Thyroid gland (tissue), 4 donors: ENCODE measurements at regions not wholly inside any gene's neighbourhood (a gene's known extent, or its start where the extent isn't known, plus 50 kb on each side); places are given as distances from the start of the nearest gene placed in this dataset.

ENCODE experiments used
- DNase-seq, 2 donors: peaks; one replicate each; pipeline ENCODE4 v3.0.0-alpha.2; 2019
- H3K27ac ChIP-seq, 3 donors: fragments of 200-600 bp; sonication (generic); 1 replicate in 2 of 3; 2 replicates in 1 of 3; pipeline ENCODE4 v1.5.1; 2016 to 2019; ENCODE audit warnings: mild to moderate bottlenecking in 1 of 3, moderate library complexity in 1 of 3
- H3K27me3 ChIP-seq: fragments of 200-600 bp; sonication (generic); one replicate; pipeline ENCODE4 v1.5.1; 2019
- H3K36me3 ChIP-seq, 2 donors: fragments of 200-600 bp; sonication (generic); one replicate each; pipeline ENCODE4 v1.5.1; 2016 to 2019
- H3K4me1 ChIP-seq, 2 donors: fragments of 200-600 bp; sonication (generic); one replicate each; pipeline ENCODE4 v1.5.1; 2017 to 2019
- H3K4me3 ChIP-seq, 3 donors: fragments of 200-600 bp; sonication (generic); replicated peaks in 1 of 3; 1 replicate in 2 of 3; 2 replicates in 1 of 3; pipeline ENCODE4 v1.5.1; 2016; ENCODE audit warnings: mild to moderate bottlenecking in 1 of 3
- H3K9me3 ChIP-seq: fragments of 200-600 bp; sonication (generic); one replicate; pipeline ENCODE4 v1.5.1; 2017
- CTCF ChIP-seq, 6 experiments: fragments of 200-600 bp in 3 of 6; fragments of 450-650 bp in 3 of 6; sonication (generic) in 3 of 6; IDR thresholded peaks; one replicate each; pipeline ENCODE4 v1.5.1; 2016 to 2019; ENCODE audit warnings: antibody characterized with exemption in 6 of 6, mild to moderate bottlenecking in 2 of 6, inconsistent platforms in 1 of 6, moderate library complexity in 1 of 6
- POLR2A ChIP-seq, 2 donors: fragments of 450-650 bp; IDR thresholded peaks; one replicate each; pipeline ENCODE4 v1.6.1; 2017; ENCODE audit warnings: antibody characterized with exemption in 2 of 2, mild to moderate bottlenecking in 2 of 2, moderate library complexity in 1 of 2
- WGBS, 2 donors: methylation state at CpG; one replicate each; pipeline ENCODE4 v1.1.5; 2017; 5-methylcytosine and 5-hydroxymethylcytosine counted together
- intact Hi-C: fragments of 100-400 bp; cut with DNase I; formaldehyde crosslinking; loops from one replicate; pipeline ENCODE4 v1.15.1; 2023

- Histone ChIP-seq H3K27ac (no peak overlapping the region), H3K36me3 (no peaks in the 10 kb centered on the region), H3K27me3 (no peaks in the 10 kb centered on the region), H3K4me3 (no peak overlapping the region), H3K9me3 (no peaks in the 10 kb centered on the region), H3K4me1 (no peaks in the 10 kb centered on the region)
- 26% methylated on average over 12 of the region's 15 CpGs; no CpG with 5 or more reads in 1 of the 2 donors for WGBS, 2 donors
- TF ChIP-seq POLR2A (IDR thresholded peaks at IDR 0.05) (no peak), CTCF (IDR thresholded peaks at IDR 0.05) (no peak)
- intact Hi-C loops: no loop called here
- DNase-seq: peak in 1 of 2 donors; percentile 5
Observed at GRCh38 chr1:112325504-112325903, 70.5 kb upstream of the CTTNBP2NL start.

GRCh38 chr1:112328600-112328999, 67.4 kb upstream of the CTTNBP2NL start:
- intact Hi-C loops: no loop called here

GRCh38 chr1:112332176-112333150, 63.6 kb upstream of the CTTNBP2NL start:
- H3K4me3 ChIP-seq: no peak overlapping the region
- TF ChIP-seq CTCF (IDR thresholded peaks at IDR 0.05): no peak
- TF ChIP-seq POLR2A (IDR thresholded peaks at IDR 0.05): no peak
- H3K4me1 ChIP-seq: no peaks in the 10 kb centered on the region
- no peaks in the 10 kb centered on the region for H3K36me3 ChIP-seq
- intact Hi-C loops: no loop called here
- H3K27me3 ChIP-seq: no peaks in the 10 kb centered on the region
- H3K9me3 ChIP-seq: no peaks in the 10 kb centered on the region
- DNase-seq: no peak
- no peak overlapping the region for H3K27ac ChIP-seq
- WGBS, 2 donors: 68 to 79% methylated on average over 9 of the region's 9 CpGs

More at GRCh38 chr1:112328600-112328999, 67.4 kb upstream of the CTTNBP2NL start:
- Histone ChIP-seq H3K4me3 (no peak overlapping the region), H3K36me3 (no peaks in the 10 kb centered on the region), H3K9me3 (no peaks in the 10 kb centered on the region), H3K27me3 (no peaks in the 10 kb centered on the region), H3K27ac (no peak overlapping the region), H3K4me1 (no peaks in the 10 kb centered on the region)
- TF ChIP-seq POLR2A (IDR thresholded peaks at IDR 0.05) (no peak), CTCF (IDR thresholded peaks at IDR 0.05) (no peak)
- 71 to 78% methylated on average over 3 of the region's 3 CpGs for WGBS, 2 donors
- no peak for DNase-seq

- no peak overlapping the region for H3K27ac ChIP-seq
- intact Hi-C loops: no loop called here
- TF ChIP-seq CTCF (IDR thresholded peaks at IDR 0.05) (no peak), POLR2A (IDR thresholded peaks at IDR 0.05) (no peak)
- H3K9me3 ChIP-seq: no peaks in the 10 kb centered on the region
- H3K27me3 ChIP-seq: no peaks in the 10 kb centered on the region
- H3K4me3 ChIP-seq: no peak overlapping the region
- no peaks in the 10 kb centered on the region for H3K4me1 ChIP-seq
- WGBS, 2 donors: 82 to 84% methylated on average over 3 of the region's 3 CpGs
- no peaks in the 10 kb centered on the region for H3K36me3 ChIP-seq
- DNase-seq: no peak
Observed at GRCh38 chr1:112335351-112335750, 60.7 kb upstream of the CTTNBP2NL start.

GRCh38 chr1:112337028-112337531, 58.9 kb upstream of the CTTNBP2NL start:
- H3K4me1 ChIP-seq: no peaks in the 10 kb centered on the region
- intact Hi-C loops: no loop called here
- no peaks in the 10 kb centered on the region for H3K36me3 ChIP-seq
- WGBS, 2 donors: 36 to 41% methylated on average over 13 of the region's 13 CpGs
- no peaks in the 10 kb centered on the region for H3K9me3 ChIP-seq
- TF ChIP-seq CTCF (IDR thresholded peaks at IDR 0.05): peak in 4 of 6 experiments; percentile 13 to 50 (median 26)
- no peak for TF ChIP-seq POLR2A (IDR thresholded peaks at IDR 0.05)
- H3K27ac ChIP-seq: no peak overlapping the region
- no peaks in the 10 kb centered on the region for H3K27me3 ChIP-seq
- peak; percentile 26 to 31 for DNase-seq
- no peak overlapping the region for H3K4me3 ChIP-seq
